ENCODE measurements at regions not wholly inside any gene's neighbourhood (a gene's known extent, or its start where the extent isn't known, plus 50 kb on each side); places are given as distances from the start of the nearest gene placed in this dataset.

DNA sequence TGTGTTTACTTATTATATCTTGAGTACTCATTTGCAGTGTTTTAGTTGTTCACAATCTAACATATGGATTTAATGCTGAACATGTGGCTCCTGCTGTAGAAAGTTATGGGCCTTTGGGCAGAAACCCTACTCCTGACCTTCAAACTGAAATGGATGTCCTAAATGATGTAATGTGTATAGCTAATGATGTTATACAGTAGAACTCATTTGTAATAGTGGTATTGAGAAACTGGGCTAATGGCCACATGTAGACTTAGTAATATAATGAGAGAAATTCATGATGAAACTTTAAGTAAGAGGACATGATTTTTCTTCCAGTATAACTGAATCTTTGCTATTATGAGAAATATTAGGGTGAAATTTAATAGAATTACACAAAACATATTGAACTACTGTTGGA, 121.3 kb upstream of the PTPRK start:
- DNase-seq (no peak), ATAC-seq (ENCODE audit: insufficient read depth, low read depth) (no peak)
- Histone ChIP-seq H2AFZ (ENCODE audit: low read depth, low read length) (no peak overlapping the region), H3K79me2 (ENCODE audit: insufficient read depth, low read length) (no peaks in the 10 kb centered on the region), H3K4me3 (ENCODE audit: low read depth in 1 of 2, low read length in 2 of 2) (no peak overlapping the region), H3K9me3 (ENCODE audit: insufficient read depth, low read length, severe bottlenecking) (no peaks in the 10 kb centered on the region), H3K27ac (ENCODE audit: low read length) (no peak overlapping the region), H4K20me1 (ENCODE audit: insufficient read depth, low read length) (no peaks in the 10 kb centered on the region), H3K4me1 (ENCODE audit: insufficient read depth, low read length) (no peaks in the 10 kb centered on the region), H3K27me3 (ENCODE audit: insufficient read depth, low read length, poor library complexity) (peaks cover 2% of the 10 kb centered on the region), H3K4me2 (ENCODE audit: insufficient read depth, low read length) (no peak overlapping the region), H3K36me3 (ENCODE audit: insufficient read depth, low read length) (no peaks in the 10 kb centered on the region), H3K9ac (ENCODE audit: low read depth, low read length) (no peak overlapping the region)
- TF ChIP-seq EZH2 (IDR thresholded peaks at IDR 0.05; ENCODE audit: borderline replicate concordance, low read depth, low read length, severe bottlenecking) (no peak), CTCF (IDR thresholded peaks at IDR 0.05; ENCODE audit: borderline replicate concordance, extremely low read depth, low read length, poor library complexity, severe bottlenecking) (no peak)

DNA sequence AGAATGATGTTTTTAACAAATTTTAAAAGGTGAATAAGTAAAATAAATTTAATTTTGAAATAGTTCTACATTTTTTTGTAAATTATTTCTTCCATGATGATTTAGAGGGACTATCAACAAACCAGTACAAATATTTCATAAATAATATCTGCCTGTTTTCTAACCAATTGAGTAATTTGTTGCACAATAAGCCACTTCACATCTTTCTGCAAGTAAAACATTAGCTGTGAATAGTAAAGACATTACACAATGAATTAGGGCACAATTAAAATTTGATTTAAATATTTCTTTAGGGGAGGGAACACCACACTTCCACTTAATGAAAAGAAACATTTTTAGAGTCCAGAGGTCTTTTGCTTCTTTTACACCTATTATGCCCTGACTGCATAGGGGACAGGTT, 118.4 kb upstream of the PTPRK start:
- no peak overlapping the region for H2AFZ ChIP-seq (ENCODE audit: low read depth, low read length)
- H3K4me3 ChIP-seq (ENCODE audit: low read depth in 1 of 2, low read length in 2 of 2): no peak overlapping the region
- no peaks in the 10 kb centered on the region for H4K20me1 ChIP-seq (ENCODE audit: insufficient read depth, low read length)
- no peak overlapping the region for H3K9ac ChIP-seq (ENCODE audit: low read depth, low read length)
- TF ChIP-seq EZH2 (IDR thresholded peaks at IDR 0.05; ENCODE audit: borderline replicate concordance, low read depth, low read length, severe bottlenecking) (no peak), CTCF (IDR thresholded peaks at IDR 0.05; ENCODE audit: borderline replicate concordance, extremely low read depth, low read length, poor library complexity, severe bottlenecking) (no peak)
- no peak for ATAC-seq (ENCODE audit: insufficient read depth, low read depth)
- H3K36me3 ChIP-seq (ENCODE audit: insufficient read depth, low read length): no peaks in the 10 kb centered on the region
- no peak for DNase-seq
- H3K27me3 ChIP-seq (ENCODE audit: insufficient read depth, low read length, poor library complexity): no peaks in the 10 kb centered on the region
- no peaks in the 10 kb centered on the region for H3K79me2 ChIP-seq (ENCODE audit: insufficient read depth, low read length)
- no peaks in the 10 kb centered on the region for H3K9me3 ChIP-seq (ENCODE audit: insufficient read depth, low read length, severe bottlenecking)
- no peak overlapping the region for H3K27ac ChIP-seq (ENCODE audit: low read length)
- H3K4me1 ChIP-seq (ENCODE audit: insufficient read depth, low read length): no peaks in the 10 kb centered on the region
- no peak overlapping the region for H3K4me2 ChIP-seq (ENCODE audit: insufficient read depth, low read length)

DNA sequence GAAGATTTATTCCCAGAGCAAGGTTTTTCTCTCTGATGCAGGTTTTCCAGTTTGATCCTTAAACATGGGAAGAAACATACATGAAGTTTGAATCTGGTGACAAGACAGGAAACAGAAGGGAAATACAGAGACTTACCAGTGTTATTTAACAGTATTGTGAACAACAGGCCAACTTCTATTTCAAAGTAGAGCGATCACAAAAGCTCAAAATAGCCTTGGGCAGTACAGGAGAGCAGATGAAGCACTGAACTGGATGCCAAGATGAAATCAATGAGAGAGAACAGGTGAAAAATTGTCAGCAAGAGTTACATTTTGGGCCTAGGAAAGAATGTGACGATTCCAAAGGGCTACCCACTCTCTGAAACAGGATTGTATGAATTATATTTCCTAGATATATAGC, 114.8 kb upstream of the PTPRK start:
- Histone ChIP-seq H3K27ac (ENCODE audit: low read length) (no peak overlapping the region), H3K4me2 (ENCODE audit: insufficient read depth, low read length) (no peak overlapping the region), H3K9ac (ENCODE audit: low read depth, low read length) (no peak overlapping the region), H3K4me3 (ENCODE audit: low read depth in 1 of 2, low read length in 2 of 2) (no peak overlapping the region), H2AFZ (ENCODE audit: low read depth, low read length) (no peak overlapping the region), H4K20me1 (ENCODE audit: insufficient read depth, low read length) (no peaks in the 10 kb centered on the region), H3K9me3 (ENCODE audit: insufficient read depth, low read length, severe bottlenecking) (no peaks in the 10 kb centered on the region), H3K4me1 (ENCODE audit: insufficient read depth, low read length) (no peaks in the 10 kb centered on the region), H3K79me2 (ENCODE audit: insufficient read depth, low read length) (no peaks in the 10 kb centered on the region), H3K27me3 (ENCODE audit: insufficient read depth, low read length, poor library complexity) (no peaks in the 10 kb centered on the region), H3K36me3 (ENCODE audit: insufficient read depth, low read length) (no peaks in the 10 kb centered on the region)
- DNase-seq (no peak), ATAC-seq (ENCODE audit: insufficient read depth, low read depth) (no peak)
- no peak for TF ChIP-seq CTCF (IDR thresholded peaks at IDR 0.05; ENCODE audit: borderline replicate concordance, extremely low read depth, low read length, poor library complexity, severe bottlenecking)
- TF ChIP-seq EZH2 (IDR thresholded peaks at IDR 0.05; ENCODE audit: borderline replicate concordance, low read depth, low read length, severe bottlenecking): no peak

- Histone ChIP-seq H3K4me1 (ENCODE audit: insufficient read depth, low read length) (no peaks in the 10 kb centered on the region), H3K27ac (ENCODE audit: low read length) (no peak overlapping the region), H2AFZ (ENCODE audit: low read depth, low read length) (no peak overlapping the region), H4K20me1 (ENCODE audit: insufficient read depth, low read length) (no peaks in the 10 kb centered on the region), H3K9me3 (ENCODE audit: insufficient read depth, low read length, severe bottlenecking) (no peaks in the 10 kb centered on the region), H3K4me2 (ENCODE audit: insufficient read depth, low read length) (no peak overlapping the region), H3K4me3 (ENCODE audit: low read depth in 1 of 2, low read length in 2 of 2) (no peak overlapping the region), H3K27me3 (ENCODE audit: insufficient read depth, low read length, poor library complexity) (no peaks in the 10 kb centered on the region), H3K36me3 (ENCODE audit: insufficient read depth, low read length) (no peaks in the 10 kb centered on the region), H3K79me2 (ENCODE audit: insufficient read depth, low read length) (no peaks in the 10 kb centered on the region), H3K9ac (ENCODE audit: low read depth, low read length) (no peak overlapping the region)
- no peak for ATAC-seq (ENCODE audit: insufficient read depth, low read depth)
- TF ChIP-seq CTCF (IDR thresholded peaks at IDR 0.05; ENCODE audit: borderline replicate concordance, extremely low read depth, low read length, poor library complexity, severe bottlenecking) (no peak), EZH2 (IDR thresholded peaks at IDR 0.05; ENCODE audit: borderline replicate concordance, low read depth, low read length, severe bottlenecking) (no peak)
- DNase-seq: no peak
These were observed 111.7 kb upstream of the PTPRK start for GRCh38 chr6:128632131-128632530.
